Daoy (cell line): ENCODE measurements at regions not wholly inside any gene's neighbourhood (a gene's known extent, or its start where the extent isn't known, plus 50 kb on each side); places are given as distances from the start of the nearest gene placed in this dataset.
"Not testable (repeated sequence)": the region's sequence is repeated elsewhere in the genome, so short reads cannot be mapped to it uniquely, and the experiment has no call there.

Source experiments
- DNase-seq: peaks from one replicate; pipeline ENCODE4 v3.0.0-alpha.2; 2015; ENCODE audit warnings: low read depth

DNA sequence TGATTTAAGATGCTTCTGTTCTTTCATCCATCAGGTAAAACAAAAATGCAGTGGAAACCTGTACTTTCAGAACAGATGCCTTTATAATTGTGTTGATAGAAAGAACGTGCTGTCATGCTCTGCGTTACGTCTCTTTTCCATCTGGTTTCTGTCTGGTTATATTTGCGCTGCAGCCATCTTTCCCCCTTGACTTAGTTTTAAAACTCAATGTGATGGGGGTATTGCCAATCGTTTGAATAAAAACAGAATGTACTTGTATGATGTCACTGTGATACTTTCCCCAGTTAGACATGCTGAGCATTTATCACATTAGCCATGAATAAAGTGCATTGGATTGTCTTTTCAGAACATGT is 508.6 kb downstream of the ADCYAP1 start:
- no peak for DNase-seq

DNA sequence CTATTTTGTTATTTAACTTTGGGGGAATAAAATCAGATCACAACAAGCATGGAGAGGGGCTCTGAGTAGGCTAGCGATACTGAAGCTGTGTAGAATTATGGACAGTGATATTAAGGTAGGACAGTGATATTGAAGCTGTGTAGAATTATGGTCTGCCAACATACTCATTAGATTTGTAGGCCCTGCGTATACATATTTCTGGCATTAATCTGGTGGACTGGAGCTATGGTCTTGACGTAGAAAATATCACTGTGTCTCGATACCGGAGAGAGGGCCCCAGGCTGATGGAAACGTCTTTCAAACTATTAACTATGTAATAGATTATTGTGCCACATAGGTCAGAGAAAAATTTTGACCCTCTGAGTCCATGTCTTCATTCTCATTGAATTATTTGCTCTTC is 511.4 kb downstream of the ADCYAP1 start:
- DNase-seq: no peak

- no peak for DNase-seq
Measured at GRCh38 chr18:1421502-1421901, 516.8 kb downstream of the ADCYAP1 start.

DNA sequence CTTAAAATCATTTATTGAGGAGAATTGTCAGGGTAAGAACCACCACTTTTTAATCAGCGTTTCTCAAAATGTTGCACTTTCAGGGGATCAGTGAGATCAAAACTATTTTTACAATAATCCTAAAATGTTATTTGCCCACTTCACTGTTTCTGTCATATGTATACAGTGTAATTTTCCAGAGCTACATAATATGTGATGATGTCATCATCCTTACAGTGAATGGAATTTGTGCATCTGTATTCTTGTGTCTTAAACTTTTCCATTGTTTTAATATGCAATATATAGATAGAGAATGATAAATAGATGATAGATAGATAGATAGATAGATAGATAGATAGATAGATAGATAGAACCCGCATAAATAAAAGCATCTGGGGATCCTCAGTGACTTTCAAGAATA is 518.0 kb downstream of the ADCYAP1 start:
- no peak for DNase-seq

- no peak for DNase-seq
Measured at GRCh38 chr18:1425679-1426078, 521.0 kb downstream of the ADCYAP1 start.

DNA sequence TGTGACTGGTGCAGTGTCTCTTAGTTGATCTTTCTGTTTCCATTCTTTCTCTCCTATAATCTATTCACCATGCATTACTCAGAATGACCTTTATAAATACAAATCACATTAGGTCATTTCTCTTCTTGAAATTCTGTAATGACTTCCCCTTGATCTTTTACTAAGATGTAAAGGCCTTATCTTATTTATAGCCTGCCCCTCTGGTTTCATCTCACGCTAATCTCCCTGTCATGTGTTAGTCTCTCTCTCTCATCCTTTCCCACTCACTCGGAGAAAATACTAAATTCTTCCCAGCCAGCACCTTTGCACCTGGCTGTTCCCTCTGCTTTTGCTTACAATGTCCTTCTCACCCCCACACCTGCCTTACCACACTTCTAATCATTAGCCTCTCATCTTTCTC is 530.8 kb downstream of the ADCYAP1 start:
- DNase-seq: no peak

- no peak for DNase-seq
Measured at GRCh38 chr18:1436199-1436598, 531.5 kb downstream of the ADCYAP1 start.

GRCh38 chr18:1438458-1438910 is 533.8 kb downstream of the ADCYAP1 start:
- peak; percentile 27 for DNase-seq

- no peak for DNase-seq
Measured at GRCh38 chr18:1438967-1439366, 534.3 kb downstream of the ADCYAP1 start.

DNA sequence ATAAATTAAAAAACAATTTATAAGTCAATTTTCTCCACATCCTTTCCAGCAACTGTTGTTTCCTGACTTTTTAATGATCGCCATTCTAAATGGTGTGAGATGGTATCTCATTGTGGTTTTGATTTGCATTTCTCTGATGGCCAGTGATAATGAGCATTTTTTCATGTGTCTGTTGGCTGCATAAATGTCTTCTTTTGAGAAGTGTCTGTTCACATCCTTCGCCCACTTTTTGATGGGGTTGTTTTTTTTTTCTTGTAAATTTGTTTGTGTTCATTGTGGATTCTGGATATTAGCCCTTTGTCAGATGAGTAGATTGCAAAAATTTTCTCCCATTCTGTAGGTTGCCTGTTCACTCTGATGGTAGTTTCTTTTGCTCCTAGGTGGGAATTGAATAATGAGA is 539.4 kb downstream of the ADCYAP1 start:
- not testable (repeated sequence) for DNase-seq

DNA sequence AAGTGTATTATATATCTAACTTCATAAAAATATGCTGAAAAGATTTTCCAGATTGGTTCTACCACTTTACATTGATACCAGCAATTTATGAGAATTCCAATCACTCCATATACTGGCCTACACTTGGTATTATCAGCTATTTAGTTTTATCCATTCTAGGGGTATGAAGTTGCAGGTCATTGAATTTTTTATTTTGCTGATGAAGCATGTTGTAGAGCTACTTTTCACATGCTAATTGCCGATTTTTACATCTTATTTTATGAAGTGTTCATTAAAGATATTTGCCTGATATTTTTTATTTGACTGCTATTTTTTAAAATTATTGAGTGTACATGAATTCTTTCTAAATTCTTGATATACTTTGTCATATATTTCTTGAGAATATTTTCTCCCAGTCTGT is 542.1 kb downstream of the ADCYAP1 start:
- DNase-seq: no peak

DNA sequence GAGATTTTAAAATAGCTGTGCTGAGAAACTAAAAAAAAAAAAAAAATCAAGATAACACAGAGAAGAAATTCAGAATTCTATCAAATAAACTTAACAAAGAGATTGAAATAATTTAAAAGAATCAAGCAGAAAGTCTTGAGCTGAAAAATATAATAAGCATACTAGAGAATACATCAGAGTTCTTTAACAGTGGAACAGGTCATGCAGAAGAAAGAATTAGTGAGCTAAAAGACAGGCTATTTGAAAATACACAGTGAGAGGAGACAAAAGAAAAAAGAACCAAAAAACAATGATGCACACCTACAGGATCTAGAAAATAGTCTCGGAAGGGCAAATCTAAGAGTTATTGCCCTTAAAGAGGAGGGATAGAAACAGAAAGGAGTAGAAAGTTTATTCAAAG is 548.1 kb downstream of the ADCYAP1 start:
- no peak for DNase-seq

GRCh38 chr18:1455605-1456004 is 550.9 kb downstream of the ADCYAP1 start:
- DNase-seq: no peak

GRCh38 chr18:1458547-1458946 is 553.9 kb downstream of the ADCYAP1 start:
- no peak for DNase-seq

GRCh38 chr18:1463981-1464380 is 559.3 kb downstream of the ADCYAP1 start:
- DNase-seq: no peak

- no peak for DNase-seq
Measured at GRCh38 chr18:1464444-1465217, 560.0 kb downstream of the ADCYAP1 start.

DNA sequence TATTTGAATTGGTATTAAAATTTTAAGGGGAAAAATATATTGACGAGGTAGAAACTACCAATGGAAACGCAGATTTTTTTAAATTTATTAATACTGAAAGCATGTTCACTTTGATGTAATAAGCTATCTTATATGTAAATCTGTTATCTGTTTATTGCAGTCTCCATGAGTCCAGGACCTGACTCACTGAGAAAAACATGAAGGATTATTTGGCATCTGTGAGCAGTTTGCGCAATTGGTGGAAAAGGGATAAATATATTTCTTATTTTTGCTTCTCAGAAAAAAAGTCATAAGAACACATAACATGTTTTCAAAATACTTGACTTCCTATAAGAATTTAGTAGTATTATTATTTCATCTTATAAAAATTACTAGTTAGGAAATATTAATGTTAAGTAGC is 561.4 kb downstream of the ADCYAP1 start:
- DNase-seq: no peak

- DNase-seq: no peak
Measured at GRCh38 chr18:1467461-1467964, 562.8 kb downstream of the ADCYAP1 start.

DNA sequence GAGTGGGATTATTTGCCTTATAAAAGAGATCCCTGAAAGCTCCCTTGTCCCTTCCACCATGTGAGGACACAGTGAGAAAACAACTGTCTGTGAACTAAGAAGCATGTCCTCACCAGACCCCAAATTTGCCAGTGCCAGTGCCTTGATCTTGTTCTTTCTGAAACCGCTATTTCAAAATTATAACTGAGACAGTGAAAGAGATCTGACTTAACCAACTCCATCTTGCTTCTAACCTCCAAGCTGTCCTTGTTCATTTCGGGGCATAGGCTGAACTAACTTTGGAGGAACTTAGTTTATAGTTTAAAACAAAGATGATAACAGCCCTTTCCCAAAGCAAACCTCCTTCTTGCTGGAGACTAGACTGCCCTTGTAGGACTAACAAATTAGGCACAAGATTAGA is 563.9 kb downstream of the ADCYAP1 start:
- no peak for DNase-seq

GRCh38 chr18:1475867-1476266 is 571.2 kb downstream of the ADCYAP1 start:
- DNase-seq: no peak

DNA sequence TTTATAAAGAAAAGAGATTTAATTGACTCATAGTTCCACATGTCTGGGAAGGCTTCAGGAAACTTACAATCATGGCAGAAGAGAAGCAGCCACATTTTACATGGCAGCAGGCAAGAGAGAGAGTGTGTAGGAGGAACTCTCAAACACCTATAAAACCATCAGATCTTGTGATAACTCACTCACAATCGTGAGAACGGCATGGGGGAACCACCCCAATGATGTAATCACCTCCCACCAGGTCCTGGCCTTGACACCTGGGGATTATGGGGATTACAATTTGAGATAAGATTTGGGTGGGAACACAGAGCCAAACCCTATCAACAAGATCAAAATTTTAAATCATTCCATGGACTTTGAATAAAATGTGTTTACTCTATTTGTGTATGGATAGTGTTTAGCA is 575.6 kb downstream of the ADCYAP1 start:
- no peak for DNase-seq

DNA sequence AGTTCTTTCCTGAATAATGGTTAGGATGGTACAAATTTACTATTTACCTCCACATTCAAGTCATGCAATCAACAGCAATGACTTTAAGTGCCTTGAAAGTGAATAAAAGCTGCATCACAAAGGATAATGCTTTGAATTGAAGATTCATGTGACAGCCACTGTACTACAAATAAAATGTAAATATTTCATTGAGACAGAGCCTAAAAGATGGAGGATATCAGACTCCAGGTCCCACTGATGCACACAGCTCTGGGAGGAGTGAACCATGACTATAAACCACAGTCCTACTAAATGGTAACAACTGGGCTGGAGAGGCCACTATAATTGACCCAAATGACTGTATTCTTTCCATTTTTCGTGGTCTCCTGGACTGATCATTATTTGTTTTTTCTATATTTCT is 576.9 kb downstream of the ADCYAP1 start:
- no peak for DNase-seq

DNA sequence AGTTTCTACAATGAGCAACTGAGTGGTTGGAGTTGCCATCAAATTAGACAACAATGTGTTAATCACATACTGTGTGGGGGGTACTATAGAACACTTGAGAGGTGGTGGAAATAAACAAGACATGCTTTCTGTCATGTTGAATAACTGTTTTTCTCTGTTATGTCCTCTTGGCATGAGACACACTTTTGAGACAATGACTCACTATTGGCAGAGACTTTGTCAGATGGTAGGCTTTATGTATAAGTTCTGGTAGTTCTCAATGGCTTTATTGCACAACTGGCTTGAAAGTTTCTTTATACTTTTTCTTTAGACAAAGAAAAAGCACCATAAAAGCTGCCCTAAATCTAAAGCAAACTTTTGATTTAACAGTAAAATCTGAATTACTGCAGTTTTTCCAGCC is 578.7 kb downstream of the ADCYAP1 start:
- no peak for DNase-seq

- DNase-seq: no peak
Measured at GRCh38 chr18:1487457-1487856, 582.8 kb downstream of the ADCYAP1 start.
